HG03571 (cell line): ENCODE measurements at regions not wholly inside any gene's neighbourhood (a gene's known extent, or its start where the extent isn't known, plus 50 kb on each side); places are given as distances from the start of the nearest gene placed in this dataset.
"Not testable (repeated sequence)": the region's sequence is repeated elsewhere in the genome, so short reads cannot be mapped to it uniquely, and the experiment has no call there.

Source experiments
- ATAC-seq: cut with Tn5 transposase; IDR thresholded peaks from one replicate; pipeline ENCODE4 v1.9.1; 2021; ENCODE audit not compliant: unreplicated experiment

GRCh38 chr1:195763907-195764374 is 844.3 kb downstream of the KCNT2 start:
- ATAC-seq, result no peak

- ATAC-seq, result no peak
Measured at GRCh38 chr1:195763146-195763906, 844.9 kb downstream of the KCNT2 start.

GRCh38 chr1:195761104-195761503 is 847.1 kb downstream of the KCNT2 start:
- ATAC-seq, result no peak

GRCh38 chr1:195756109-195756508 is 852.1 kb downstream of the KCNT2 start:
- no peak for ATAC-seq

- no peak for ATAC-seq
Measured at GRCh38 chr1:195754874-195755273, 853.4 kb downstream of the KCNT2 start.

GRCh38 chr1:195754303-195754702 is 853.9 kb downstream of the KCNT2 start:
- ATAC-seq, result no peak

- no peak for ATAC-seq
Measured at GRCh38 chr1:195748969-195749368, 859.3 kb downstream of the KCNT2 start.

- ATAC-seq, result no peak
Measured at GRCh38 chr1:195745189-195746010, 862.8 kb downstream of the KCNT2 start.

GRCh38 chr1:195744256-195744655 is 864.0 kb downstream of the KCNT2 start:
- no peak for ATAC-seq

GRCh38 chr1:195740862-195741261 is 867.4 kb downstream of the KCNT2 start:
- ATAC-seq, result no peak

- no peak for ATAC-seq
Measured at GRCh38 chr1:195738966-195739650, 869.1 kb downstream of the KCNT2 start.

GRCh38 chr1:195735140-195735539 is 873.1 kb downstream of the KCNT2 start:
- no peak for ATAC-seq

- ATAC-seq, result no peak
Measured at GRCh38 chr1:195733826-195734225, 874.4 kb downstream of the KCNT2 start.

GRCh38 chr1:195733408-195733807 is 874.8 kb downstream of the KCNT2 start:
- no peak for ATAC-seq

GRCh38 chr1:195731385-195731784 is 876.9 kb downstream of the KCNT2 start:
- no peak for ATAC-seq

- ATAC-seq, result no peak
Measured at GRCh38 chr1:195723796-195724194, 884.4 kb downstream of the KCNT2 start.

- not testable (repeated sequence) for ATAC-seq
Measured at GRCh38 chr1:195722852-195723795, 885.1 kb downstream of the KCNT2 start.

- not testable (repeated sequence) for ATAC-seq
Measured at GRCh38 chr1:195722146-195722545, 886.1 kb downstream of the KCNT2 start.

GRCh38 chr1:195721210-195721971 is 886.8 kb downstream of the KCNT2 start:
- ATAC-seq, result no peak

- no peak for ATAC-seq
Measured at GRCh38 chr1:195717651-195718050, 890.6 kb downstream of the KCNT2 start.
